Activated T-helper 2 cell treated with anti-CD3 and anti-CD28 coated beads, Interferon-gamma antibody, Interleukin-2, Interleukin-4, amounts not matched to agents 10 μg/mL and 5 μg/mL and 100 μg/mL, durations not matched to agents 14 hours and 24 hours and 36 hours (primary cell): ENCODE measurements at regions not wholly inside any gene's neighbourhood (a gene's known extent, or its start where the extent isn't known, plus 50 kb on each side); places are given as distances from the start of the nearest gene placed in this dataset.

Experiments
- DNase-seq: peaks from one replicate; pipeline ENCODE4 v3.0.0; 2021; ENCODE audit warnings: low spot score
- H3K27ac Mint-ChIP-seq: one replicate; pipeline ENCODE4 v1.8.0; 2021; ENCODE audit warnings: mixed read lengths
- H3K27me3 Mint-ChIP-seq: one replicate; pipeline ENCODE4 v1.8.0; 2021; ENCODE audit warnings: low read depth, mixed read lengths
- H3K36me3 Mint-ChIP-seq: one replicate; pipeline ENCODE4 v1.8.0; 2021; ENCODE audit warnings: low read depth, mixed read lengths
- H3K4me1 Mint-ChIP-seq: one replicate; pipeline ENCODE4 v1.8.0; 2021; ENCODE audit warnings: low read depth, mixed read lengths
- H3K4me3 Mint-ChIP-seq: one replicate; pipeline ENCODE4 v1.8.0; 2021; ENCODE audit warnings: low read depth, mild to moderate bottlenecking, moderate library complexity, mixed read lengths
- H3K9me3 Mint-ChIP-seq: one replicate; pipeline ENCODE4 v1.8.0; 2021; ENCODE audit warnings: mixed read lengths
- intact Hi-C: fragments of 100-400 bp; cut with micrococcal nuclease; formaldehyde crosslinking; loops from one replicate; pipeline ENCODE4 v1.15.1; 2023

DNA sequence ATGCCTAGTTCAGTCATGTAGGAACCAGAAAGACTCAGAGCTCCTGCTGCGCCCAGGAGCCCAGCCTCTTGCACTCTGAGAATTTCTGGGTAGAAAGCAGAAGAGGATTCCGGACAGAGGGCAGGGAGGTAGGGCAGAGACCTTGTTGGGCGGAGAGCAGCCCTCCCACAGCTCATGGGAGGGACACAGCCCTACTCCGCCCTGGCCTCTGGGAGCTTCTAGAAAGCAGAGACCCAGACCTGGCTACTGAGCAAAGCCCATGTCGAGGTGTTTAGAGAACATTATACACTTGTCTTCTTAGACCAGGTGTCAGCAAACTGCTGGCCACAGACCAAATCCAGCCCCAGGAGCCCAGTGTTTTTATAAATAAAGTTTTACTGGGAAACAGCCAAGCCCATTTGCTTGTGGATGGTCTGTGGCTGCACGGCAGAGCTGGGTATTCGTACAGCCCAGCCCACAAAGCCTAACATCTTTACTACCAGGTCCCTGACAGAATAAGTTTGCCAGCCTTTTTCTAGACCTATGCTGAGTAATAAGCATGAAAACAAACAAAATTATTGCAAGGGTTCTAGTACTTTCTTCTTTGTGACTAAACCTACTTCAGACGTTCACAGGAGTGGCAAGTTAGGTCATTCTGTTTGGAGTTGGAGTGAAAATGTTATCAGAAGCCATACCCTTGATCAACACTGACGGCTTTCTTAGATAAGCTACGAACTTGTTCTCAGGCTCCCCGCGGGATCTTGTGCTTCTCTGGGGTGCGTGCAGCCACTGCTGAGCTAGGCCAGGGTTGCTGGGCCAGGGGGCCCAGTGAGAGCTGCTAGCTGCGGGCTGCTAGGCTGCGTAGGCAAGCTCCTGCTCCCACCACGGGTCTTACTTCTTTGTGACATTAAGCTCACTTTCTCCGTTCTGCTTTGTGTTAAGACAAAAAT lies 235.1 kb upstream of the FOXQ1 start:
- no peaks in the 10 kb centered on the region for H3K27me3 Mint-ChIP-seq
- no peak for DNase-seq
- H3K4me1 Mint-ChIP-seq: no peaks in the 10 kb centered on the region
- H3K4me3 Mint-ChIP-seq: no peak overlapping the region
- H3K36me3 Mint-ChIP-seq: no peaks in the 10 kb centered on the region
- H3K9me3 Mint-ChIP-seq: no peaks in the 10 kb centered on the region
- no peak overlapping the region for H3K27ac Mint-ChIP-seq
- intact Hi-C loops: no loop called here

DNA sequence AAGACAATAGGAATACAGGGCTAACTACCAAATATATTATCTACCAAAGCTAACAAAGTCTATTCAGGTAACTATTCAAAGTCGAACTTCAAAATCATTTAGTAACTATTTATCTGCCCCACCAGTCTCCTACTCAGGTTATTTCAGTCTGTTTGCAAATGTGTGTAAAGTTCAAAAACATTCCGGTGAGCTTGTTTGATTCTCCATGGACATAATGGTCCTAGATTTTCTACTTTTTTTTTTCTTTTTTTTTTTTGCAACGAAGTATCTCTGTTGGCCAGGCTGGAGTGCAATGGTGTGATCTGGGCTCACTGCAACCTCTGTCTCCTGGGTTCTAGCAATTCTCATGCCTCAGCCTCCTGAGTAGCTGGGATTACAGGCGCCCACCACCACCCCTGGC lies 236.0 kb upstream of the FOXQ1 start:
- intact Hi-C loops: no loop called here
- H3K36me3 Mint-ChIP-seq: no peaks in the 10 kb centered on the region
- H3K27ac Mint-ChIP-seq: no peak overlapping the region
- H3K27me3 Mint-ChIP-seq: no peaks in the 10 kb centered on the region
- no peaks in the 10 kb centered on the region for H3K9me3 Mint-ChIP-seq
- H3K4me1 Mint-ChIP-seq: no peaks in the 10 kb centered on the region
- H3K4me3 Mint-ChIP-seq: no peak overlapping the region
- DNase-seq: no peak

GRCh38 chr6:1075444-1075843 lies 236.5 kb upstream of the FOXQ1 start:
- intact Hi-C loops: no loop called here

DNA sequence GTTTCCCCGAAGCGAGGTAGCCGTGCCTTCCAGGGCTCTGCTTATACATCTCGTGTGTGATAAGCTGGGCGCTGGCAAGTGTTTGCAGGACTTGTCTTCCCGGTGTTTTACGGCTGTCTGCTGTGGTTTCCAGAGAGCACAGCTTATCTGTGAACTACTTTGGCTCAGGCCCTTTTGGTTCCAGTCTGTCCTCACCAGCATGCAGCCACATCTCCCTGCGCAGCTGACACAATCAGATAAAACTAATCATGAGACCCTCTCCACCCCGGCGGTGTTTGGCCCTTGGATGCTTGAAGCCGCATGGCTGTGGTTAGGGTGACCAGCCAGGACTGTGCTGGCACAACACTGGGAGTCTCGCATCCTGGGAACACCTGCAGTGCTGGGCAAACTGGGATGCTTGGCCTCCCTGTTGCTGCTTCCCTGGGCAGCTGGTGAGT lies 241.8 kb upstream of the FOXQ1 start:
- no peak for DNase-seq
- Mint-ChIP-seq H3K9me3 (no peaks in the 10 kb centered on the region), H3K4me3 (no peak overlapping the region), H3K27me3 (peaks cover 16% of the 10 kb centered on the region), H3K36me3 (no peaks in the 10 kb centered on the region), H3K27ac (no peak overlapping the region), H3K4me1 (no peaks in the 10 kb centered on the region)
- intact Hi-C loops: no loop called here

More at GRCh38 chr6:1075444-1075843, 236.5 kb upstream of the FOXQ1 start:
- Mint-ChIP-seq H3K9me3 (no peaks in the 10 kb centered on the region), H3K4me3 (no peak overlapping the region), H3K4me1 (no peaks in the 10 kb centered on the region), H3K27me3 (peaks cover 4% of the 10 kb centered on the region), H3K27ac (no peak overlapping the region), H3K36me3 (no peaks in the 10 kb centered on the region)
- DNase-seq: no peak

DNA sequence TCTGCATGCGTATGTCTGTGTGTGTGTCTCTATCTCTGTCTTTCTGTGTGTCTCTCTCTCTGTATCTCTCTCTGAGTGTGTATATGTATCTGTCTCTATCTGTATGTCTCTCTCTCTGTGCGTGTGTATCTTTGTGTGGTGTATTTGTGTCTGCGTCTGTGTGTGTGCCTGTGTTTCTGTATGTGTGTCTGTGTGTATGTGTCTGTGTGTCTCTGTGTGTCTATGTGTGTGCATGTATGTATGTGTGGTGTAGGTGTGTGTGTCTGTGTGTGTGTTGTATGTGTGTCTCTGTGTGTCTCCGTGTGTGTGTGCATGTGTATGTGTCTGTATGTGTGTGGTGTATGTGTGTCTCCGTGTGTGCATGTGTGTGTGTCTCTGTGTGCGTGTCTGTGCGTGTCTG lies 243.0 kb upstream of the FOXQ1 start:
- Mint-ChIP-seq H3K4me1 (no peaks in the 10 kb centered on the region), H3K9me3 (no peaks in the 10 kb centered on the region), H3K27me3 (peaks cover 16% of the 10 kb centered on the region), H3K4me3 (no peak overlapping the region), H3K27ac (no peak overlapping the region), H3K36me3 (no peaks in the 10 kb centered on the region)
- intact Hi-C loops: no loop called here
- no peak for DNase-seq

DNA sequence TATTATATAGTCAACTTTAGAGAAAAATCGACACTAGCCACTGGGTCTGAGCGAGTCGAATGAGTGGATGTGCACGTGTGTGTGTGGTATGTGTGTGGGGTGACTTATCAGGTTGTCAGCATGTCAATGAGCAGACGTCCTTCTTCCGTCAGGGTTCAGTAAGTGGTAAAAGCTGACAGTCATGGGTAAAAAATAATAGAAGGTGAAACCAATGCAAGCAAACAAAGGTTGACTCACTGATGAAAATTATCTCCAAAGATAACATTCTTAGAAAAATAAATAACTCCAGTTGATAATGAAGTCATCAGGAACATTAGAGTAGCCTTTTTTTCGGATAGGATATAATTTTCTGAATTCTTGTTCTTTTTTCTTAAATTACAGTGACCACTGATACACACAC lies 243.8 kb upstream of the FOXQ1 start:
- intact Hi-C loops: no loop called here
- H3K9me3 Mint-ChIP-seq: no peaks in the 10 kb centered on the region
- no peaks in the 10 kb centered on the region for H3K4me1 Mint-ChIP-seq
- no peak overlapping the region for H3K27ac Mint-ChIP-seq
- DNase-seq: no peak
- H3K36me3 Mint-ChIP-seq: no peaks in the 10 kb centered on the region
- H3K4me3 Mint-ChIP-seq: no peak overlapping the region
- peaks cover 17% of the 10 kb centered on the region for H3K27me3 Mint-ChIP-seq

- no peaks in the 10 kb centered on the region for H3K9me3 Mint-ChIP-seq
- H3K4me1 Mint-ChIP-seq: no peaks in the 10 kb centered on the region
- no peak for DNase-seq
- peaks cover 18% of the 10 kb centered on the region for H3K27me3 Mint-ChIP-seq
- H3K4me3 Mint-ChIP-seq: no peak overlapping the region
- intact Hi-C loops: no loop called here
- H3K27ac Mint-ChIP-seq: no peak overlapping the region
- H3K36me3 Mint-ChIP-seq: no peaks in the 10 kb centered on the region
Measured at GRCh38 chr6:1067346-1067745, 244.6 kb upstream of the FOXQ1 start.

DNA sequence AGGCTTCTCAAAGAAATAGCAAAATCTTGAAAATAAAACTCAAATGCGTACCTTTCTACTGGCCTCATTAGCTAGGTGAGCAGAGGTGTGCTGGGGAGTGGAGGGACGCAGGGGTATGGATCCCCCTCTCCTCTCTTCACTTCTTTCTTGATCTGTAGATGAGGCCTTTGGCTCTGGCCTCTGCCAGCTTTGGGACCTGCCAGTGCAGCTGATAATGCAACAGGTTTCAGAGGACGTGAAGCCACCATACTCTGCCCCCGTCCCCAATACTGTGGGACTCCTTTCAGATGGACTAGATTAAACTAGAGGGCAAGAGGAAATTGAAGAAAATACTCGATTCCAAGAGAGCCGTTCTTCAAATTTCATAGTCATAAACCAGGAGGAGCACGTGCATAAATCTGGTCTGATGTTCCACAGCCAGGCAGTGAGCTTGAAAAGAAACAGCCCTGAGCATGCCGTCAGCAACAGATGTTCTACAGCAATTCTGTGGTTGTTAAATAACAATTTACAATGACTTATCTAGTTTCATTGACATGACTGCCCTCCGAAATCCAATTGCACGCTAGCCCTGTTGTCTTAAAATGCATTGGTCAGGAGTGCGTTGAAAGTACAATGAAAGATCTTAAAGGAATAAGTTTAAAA lies 245.3 kb upstream of the FOXQ1 start:
- Mint-ChIP-seq H3K27me3 (peaks cover 18% of the 10 kb centered on the region), H3K4me1 (no peaks in the 10 kb centered on the region), H3K4me3 (no peak overlapping the region), H3K27ac (no peak overlapping the region), H3K36me3 (no peaks in the 10 kb centered on the region), H3K9me3 (no peaks in the 10 kb centered on the region)
- DNase-seq: no peak
- intact Hi-C loops: no loop called here

DNA sequence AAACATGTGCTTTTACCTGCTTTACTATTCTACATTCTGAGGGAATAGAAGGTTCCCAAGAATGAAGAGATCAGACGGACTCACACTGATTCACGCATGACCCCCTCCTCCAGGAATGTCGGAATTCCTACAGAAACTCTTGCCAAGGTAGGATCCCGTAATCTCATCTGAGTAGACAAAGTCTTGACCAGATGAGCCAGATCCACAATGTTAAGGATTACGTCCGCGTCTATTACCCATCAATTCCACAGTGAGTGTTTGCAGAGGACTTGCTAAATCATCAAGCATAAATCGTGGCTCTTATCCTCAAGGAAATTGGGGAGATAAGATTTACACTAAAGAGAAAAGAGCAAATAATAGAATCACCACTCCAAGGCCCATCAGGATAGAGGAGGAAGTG lies 245.9 kb upstream of the FOXQ1 start:
- Mint-ChIP-seq H3K4me3 (no peak overlapping the region), H3K27ac (no peak overlapping the region), H3K4me1 (no peaks in the 10 kb centered on the region), H3K9me3 (no peaks in the 10 kb centered on the region), H3K36me3 (no peaks in the 10 kb centered on the region), H3K27me3 (peaks cover 18% of the 10 kb centered on the region)
- no peak for DNase-seq
- intact Hi-C loops: no loop called here

GRCh38 chr6:1063671-1064355 lies 248.1 kb upstream of the FOXQ1 start:
- no peak for DNase-seq
- H3K4me3 Mint-ChIP-seq: no peak overlapping the region
- peaks cover 5% of the 10 kb centered on the region for H3K27me3 Mint-ChIP-seq
- intact Hi-C loops: no loop called here
- H3K4me1 Mint-ChIP-seq: no peaks in the 10 kb centered on the region
- H3K27ac Mint-ChIP-seq: no peak overlapping the region
- no peaks in the 10 kb centered on the region for H3K9me3 Mint-ChIP-seq
- no peaks in the 10 kb centered on the region for H3K36me3 Mint-ChIP-seq

DNA sequence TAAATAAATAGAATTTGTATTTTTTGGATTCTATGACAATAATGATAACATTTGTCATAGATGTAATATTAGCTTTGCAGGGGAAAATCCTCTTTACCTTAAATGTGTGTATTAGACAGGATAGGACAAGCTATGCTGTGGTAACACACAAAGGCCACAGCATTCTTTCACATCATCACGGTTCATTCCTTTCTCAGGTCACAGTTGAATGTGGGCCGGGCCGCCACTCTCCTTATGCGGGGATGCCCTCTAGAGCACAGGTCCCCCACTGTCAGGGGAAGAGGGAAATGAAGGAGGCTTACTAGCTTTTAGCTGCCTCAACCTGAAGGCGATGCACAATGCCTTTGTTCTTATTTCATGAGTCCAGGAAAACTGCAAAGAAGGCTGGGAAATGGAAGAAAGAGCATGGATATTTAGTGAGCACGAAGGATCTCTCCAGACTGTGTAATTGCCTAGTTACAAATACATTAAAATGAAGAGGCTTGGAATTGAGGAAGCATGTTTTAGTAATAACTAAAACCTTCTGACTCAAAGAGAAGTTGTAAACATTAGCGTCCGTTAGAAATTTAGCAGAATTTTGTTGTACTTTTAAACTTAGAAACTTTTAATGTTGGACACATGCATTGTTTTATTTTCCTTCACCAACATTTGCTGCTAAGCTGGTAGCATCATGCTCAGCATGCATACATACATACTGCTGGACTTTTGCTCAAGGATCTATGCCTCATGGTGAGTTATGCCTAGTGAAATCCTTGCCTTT lies 248.9 kb upstream of the FOXQ1 start:
- intact Hi-C loops: no loop called here

GRCh38 chr6:1059596-1059995 lies 252.3 kb upstream of the FOXQ1 start:
- intact Hi-C loops: no loop called here
- H3K9me3 Mint-ChIP-seq: no peaks in the 10 kb centered on the region
- no peaks in the 10 kb centered on the region for H3K4me1 Mint-ChIP-seq
- H3K36me3 Mint-ChIP-seq: no peaks in the 10 kb centered on the region
- H3K4me3 Mint-ChIP-seq: no peak overlapping the region
- no peak overlapping the region for H3K27ac Mint-ChIP-seq
- H3K27me3 Mint-ChIP-seq: peaks cover 2% of the 10 kb centered on the region
- DNase-seq: no peak

More for the DNA sequence above, 248.9 kb upstream of the FOXQ1 start:
- H3K36me3 Mint-ChIP-seq: no peaks in the 10 kb centered on the region
- no peak overlapping the region for H3K4me3 Mint-ChIP-seq
- no peak for DNase-seq
- H3K27ac Mint-ChIP-seq: no peak overlapping the region
- H3K9me3 Mint-ChIP-seq: no peaks in the 10 kb centered on the region
- no peaks in the 10 kb centered on the region for H3K4me1 Mint-ChIP-seq
- H3K27me3 Mint-ChIP-seq: peaks cover 3% of the 10 kb centered on the region
